Amygdala (tissue), 56 donors: ENCODE measurements at regions not wholly inside any gene's neighbourhood (a gene's known extent, or its start where the extent isn't known, plus 50 kb on each side); places are given as distances from the start of the nearest gene placed in this dataset.
A peak's percentile ranks its signal among the peaks of the same experiment; 100 is the strongest.

Source experiments
- DNase-seq, 56 donors: peaks; one replicate each; lab custom pipeline; 2025; lab: John Stamatoyannopoulos, UW

DNA sequence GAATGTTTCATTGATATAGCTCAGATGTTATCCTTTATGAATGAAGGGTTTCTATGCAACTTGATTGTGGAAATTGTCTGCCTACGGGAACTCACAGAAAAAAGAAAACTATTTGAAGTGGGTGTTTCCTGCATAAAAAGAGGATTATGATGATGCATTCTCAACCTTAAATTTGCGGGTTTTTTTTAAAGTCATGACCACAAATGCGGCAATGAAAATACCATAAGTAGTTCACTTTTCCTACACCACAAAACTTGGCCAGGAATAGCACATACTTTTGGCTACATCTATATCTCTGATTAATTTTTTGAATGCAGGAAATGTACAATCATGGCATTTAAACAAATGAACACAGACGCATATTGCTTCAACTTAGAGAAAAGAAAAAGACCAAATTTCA is 754.7 kb downstream of the DTWD2 start:
- DNase-seq = no peak

DNA sequence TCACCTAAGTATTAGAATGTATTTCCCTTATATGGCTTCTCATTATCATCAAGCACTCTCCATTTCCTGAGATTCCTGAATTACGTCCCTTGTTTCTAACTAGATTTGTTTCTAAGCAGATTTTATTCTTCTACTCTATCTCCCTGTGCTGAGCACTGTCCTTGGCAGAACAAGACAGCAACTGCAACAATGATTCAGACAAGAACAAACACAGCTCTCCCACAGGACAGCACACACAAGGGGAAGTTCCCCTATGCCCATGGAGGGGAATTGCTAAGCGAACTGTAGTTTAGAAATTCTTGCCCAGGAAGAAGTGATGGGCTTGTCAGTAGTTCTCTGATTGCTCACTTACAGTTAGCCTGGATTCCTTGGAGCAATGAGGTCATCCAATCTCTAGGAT is 759.9 kb downstream of the DTWD2 start:
- no peak for DNase-seq

DNA sequence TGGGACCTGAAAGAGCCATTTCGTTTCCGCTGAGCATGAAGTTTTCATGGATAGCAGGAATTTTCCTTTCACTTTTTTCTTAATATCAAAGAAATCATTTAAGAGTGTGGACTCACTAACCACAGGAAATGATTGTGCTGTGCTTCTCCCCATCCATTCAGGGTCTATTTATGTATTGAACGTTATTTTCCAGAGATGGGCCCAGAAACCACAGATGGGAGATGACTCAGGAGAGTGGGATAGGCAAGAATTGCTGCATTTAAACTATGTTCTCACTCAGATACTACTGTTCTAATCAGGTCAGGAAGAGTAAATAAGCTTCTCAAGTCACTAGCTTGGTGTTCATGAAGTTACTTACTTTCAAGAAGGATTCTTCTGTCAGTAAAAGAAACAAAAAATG is 763.8 kb downstream of the DTWD2 start:
- peak in 2 of 56 donors; percentile 9 to 14 for DNase-seq

DNA sequence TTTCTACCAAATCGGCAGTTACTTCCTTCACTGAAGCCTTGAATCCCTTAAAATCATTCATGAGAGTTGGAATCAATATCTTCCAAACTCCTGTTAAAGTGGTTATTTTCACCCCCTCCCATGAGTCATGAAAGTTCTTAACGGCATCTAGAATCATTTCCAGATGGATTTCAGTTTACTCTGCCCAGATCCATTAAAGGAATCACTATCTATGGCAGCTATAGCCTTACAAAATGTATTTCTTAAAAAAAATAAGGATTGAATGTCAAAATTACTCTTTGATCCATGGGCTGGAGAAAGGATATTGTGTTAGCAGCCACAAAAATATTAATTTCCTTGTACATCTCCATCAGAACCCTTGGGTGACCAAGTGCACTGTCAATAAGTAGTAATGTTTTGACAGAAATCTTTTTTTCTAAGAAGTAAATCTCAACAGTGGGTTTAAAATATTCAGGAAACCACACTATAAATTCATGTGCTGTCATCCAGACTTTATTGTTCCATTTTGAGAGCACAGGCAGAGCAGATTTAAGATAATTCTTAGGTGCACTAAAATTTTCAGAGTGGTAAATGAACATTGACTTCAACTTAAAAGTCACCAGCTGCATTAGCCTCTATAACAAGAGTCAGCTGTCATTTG is 767.7 kb downstream of the DTWD2 start:
- no peak for DNase-seq

DNA sequence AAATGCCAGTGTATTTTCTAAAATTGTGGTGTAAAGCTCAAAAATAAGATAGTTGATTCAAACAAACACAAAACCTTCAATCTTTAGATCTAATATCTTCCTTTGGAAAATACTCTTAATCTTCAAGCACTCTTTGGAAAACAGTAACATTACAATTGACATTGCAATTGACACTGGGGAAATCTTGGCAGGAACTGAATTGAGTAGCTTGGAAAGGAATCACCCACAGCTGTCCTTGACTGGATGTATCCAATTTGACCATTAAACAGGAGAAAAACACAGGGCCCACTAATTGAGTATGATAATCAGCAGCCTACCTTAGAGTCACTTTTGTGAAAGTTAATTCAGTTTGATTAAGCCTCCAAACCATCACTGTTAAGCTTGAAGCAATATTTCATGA is 776.7 kb downstream of the DTWD2 start:
- DNase-seq = no peak

DNA sequence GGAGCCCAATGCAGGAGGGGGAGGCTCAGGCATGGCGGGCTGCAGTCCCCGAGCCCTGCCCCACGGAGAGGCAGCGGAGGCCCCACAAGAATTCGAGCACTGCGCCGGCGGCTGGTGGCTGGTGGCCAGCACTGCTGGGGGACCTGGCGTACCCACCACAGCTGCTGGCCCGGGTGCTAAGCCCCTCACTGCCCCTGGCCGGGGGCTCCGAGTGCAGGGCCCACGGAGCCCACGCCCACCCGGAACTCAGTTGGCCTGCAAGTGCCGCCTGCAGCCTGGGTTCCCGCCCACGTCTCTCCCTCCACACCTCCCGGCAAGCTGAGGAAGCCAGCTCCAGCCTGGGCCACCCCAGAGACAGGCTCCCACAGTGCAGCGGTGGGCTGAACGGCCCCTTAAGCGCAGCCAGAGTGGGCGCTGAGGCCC is 780.3 kb downstream of the DTWD2 start:
- DNase-seq = no peak

DNA sequence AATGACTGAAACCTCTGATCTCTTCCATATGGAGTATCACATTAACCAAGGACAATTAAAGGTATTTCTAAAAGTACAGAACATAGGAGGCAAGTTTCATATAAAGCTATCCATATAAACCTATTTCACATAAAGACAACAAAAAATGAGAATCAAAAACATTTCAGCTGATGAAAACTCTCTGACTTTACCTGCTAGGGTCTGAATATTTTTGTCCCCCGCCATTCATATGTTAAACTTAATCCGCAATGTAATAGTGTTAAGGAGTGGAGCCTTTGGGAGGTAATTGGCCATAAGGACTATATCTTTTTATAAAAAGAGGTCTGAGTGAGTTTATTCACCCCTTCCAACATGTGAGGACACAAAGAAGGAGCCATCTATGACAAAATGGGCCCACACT is 788.5 kb downstream of the DTWD2 start:
- no peak for DNase-seq

DNA sequence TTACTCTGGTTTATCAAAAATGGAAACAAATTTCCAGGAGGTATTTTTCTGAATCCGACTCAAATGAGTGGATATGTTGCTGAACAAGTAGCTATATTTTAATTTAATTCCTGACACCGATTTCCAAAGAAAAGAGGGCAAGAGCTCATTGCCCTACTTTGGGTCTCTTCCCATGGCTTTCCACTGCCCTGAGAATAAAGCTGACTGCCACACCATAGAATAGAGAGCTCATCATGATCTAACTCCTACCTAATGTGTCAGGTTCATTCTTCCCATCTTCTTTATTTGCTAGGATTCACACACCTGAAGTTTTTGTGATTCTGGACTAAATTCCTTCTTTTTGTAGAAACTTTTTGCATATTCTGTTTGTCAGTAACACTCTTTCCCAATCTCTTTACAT is 792.1 kb downstream of the DTWD2 start:
- DNase-seq = no peak

DNA sequence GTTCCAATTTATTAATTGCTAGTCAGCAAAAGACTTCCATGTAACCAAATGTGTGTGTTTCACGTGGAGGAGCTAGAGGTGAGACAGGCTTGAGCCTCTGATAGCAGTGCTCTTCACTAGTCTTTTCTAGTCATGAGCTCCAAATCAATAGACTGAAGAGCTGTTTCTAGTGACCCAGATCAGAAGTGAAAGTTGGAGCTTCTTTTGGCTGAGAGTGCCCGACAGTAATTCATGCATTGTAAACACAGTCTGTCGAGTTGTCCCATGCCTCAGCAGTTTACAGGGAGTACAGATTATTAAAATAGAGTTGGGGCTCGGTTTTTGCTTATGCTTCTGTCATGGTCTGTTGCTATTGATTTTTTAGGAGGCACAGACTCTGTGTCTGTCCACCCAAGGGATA is 793.1 kb downstream of the DTWD2 start:
- no peak for DNase-seq

DNA sequence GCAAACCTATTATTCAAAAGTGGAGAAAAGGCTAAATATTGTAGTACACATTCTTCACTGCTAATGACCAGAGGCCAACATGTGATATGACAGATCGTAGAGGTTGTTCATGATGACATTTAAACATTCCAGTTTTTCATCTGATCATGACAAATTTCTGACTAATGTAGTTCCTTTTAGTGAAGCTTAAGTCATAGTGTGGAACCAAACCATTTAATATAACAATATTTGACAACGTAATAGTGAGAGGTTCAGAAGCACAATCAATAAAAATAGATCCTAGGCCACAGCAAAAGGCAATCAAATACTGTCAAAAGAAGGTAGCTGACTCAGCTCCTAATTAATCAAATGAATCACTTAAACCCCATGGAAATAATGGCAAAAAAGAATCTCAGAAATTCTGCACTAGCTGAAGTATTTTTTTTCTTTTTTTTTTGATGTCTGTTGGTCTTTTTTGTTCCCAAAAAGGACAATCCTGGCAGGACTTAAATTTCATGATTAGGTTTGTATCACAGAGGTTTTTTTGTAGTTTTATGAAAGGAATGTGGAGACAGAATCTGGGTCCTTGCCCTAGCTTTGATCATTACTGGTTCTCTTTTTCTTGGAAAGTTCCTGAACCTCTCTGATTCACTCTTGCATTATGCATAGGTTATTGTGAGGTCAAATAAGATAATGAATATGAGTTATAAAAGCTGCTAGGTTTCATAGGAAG is 795.0 kb downstream of the DTWD2 start:
- no peak for DNase-seq

DNA sequence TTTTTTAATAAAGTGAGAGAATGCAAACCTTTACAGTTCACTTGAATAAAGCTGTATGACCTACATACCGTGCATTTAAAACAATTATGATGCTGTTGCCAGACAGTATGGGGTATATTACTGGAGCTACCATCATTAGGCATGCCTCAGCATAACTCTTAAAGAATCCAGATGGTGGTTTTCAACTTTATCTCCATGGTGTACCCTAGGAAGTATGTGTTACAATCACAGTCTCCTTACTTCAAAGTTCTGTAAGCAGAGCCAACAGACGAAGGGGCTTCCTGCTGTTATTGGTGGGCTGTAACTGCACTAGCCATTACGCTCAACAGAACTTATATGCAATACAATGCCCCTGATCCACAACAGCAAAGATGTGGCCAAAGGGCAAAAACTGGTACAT is 803.3 kb downstream of the DTWD2 start:
- DNase-seq = no peak

DNA sequence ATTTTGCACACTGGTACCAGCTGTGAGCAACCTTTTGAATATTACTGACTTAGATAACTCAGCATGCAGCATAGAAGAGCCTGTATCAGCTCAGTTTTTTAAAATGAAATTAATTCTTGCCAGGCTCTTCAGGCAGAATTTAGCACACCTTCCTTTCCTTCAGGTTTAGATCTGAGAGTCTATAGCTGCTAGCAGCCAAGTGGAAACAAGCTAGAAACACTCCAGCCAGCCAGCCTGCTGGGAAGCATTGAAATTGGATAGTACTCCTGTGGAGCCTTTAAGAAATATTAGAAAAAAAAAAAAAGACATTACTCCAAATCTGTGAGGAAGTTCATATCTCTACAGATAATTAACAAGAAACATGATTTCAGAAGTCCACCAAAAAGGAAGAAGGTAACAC is 812.2 kb downstream of the DTWD2 start:
- DNase-seq = no peak

DNA sequence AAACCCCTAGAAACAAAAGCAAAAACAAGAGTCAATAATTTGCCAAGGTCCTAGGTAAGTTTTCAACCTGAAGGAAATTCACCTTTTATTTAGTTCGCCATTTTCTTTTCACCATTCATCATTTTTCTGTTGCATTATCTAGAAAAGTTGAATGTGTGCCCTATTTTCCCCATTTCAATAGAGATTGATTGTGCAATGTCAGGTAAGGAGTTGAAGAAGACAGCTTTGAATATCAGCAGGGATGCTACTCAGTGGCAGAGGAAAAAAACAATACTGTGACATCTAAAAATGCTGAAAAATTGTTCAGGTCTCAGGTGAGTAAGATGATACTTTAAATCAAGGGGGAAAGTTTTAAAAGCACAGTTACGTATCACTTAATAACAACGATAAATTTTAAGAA is 813.7 kb downstream of the DTWD2 start:
- no peak for DNase-seq

DNA sequence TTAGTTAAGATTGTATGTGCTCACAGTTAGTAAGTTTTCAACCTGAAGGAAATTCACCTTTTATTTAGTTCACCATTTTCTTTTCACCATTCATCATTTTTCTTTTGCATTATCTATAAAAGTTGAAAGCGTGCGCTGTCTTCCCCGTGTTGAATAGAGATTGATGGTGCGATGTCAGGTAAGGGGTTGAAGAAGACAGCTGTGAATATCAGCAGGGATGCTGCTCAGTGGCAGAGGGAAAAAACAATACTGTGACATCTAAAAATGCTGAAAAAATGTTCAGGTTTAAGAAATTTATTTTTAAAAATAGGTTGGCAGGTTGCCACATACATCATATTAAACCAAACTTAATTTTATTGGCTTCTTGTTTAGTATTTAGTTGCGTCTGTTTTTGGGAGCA is 815.0 kb downstream of the DTWD2 start:
- no peak for DNase-seq

DNA sequence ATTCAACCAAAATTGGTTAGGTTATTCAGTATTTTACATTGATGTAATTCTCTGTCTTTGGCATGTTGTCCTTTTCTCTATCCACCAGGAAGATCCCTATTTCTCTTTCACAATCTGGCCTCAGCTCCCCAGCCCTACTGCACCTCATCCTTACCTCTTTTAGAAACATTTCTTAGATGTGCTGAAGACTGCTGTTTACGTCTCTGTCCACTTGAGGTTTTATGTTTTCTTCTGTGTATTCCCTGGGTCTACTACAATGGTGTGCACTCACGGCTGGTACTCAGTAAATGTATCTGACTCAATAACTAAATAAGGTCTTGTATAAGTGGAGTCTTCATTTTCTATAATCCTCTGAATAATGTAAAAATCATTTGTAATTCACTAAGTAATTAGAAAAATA is 822.7 kb downstream of the DTWD2 start:
- no peak for DNase-seq

DNA sequence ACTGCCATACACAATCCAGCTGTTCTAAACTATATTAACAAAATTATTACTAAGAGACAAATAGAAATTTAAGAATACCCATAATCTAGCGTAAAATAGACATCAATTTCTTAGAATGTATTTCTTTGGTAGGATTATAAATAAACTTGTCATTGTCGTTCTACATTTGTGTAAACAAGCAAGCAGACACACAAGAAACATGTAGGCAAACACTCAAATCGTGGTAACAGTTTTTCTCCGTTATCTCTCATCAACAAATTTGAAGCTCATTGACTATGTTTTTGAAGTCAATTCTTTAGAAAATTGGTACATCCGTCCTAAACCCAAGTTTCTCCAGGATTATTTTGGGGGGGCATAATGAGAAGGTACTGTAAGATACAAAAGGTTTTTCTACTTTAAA is 832.2 kb downstream of the DTWD2 start:
- DNase-seq = no peak

DNA sequence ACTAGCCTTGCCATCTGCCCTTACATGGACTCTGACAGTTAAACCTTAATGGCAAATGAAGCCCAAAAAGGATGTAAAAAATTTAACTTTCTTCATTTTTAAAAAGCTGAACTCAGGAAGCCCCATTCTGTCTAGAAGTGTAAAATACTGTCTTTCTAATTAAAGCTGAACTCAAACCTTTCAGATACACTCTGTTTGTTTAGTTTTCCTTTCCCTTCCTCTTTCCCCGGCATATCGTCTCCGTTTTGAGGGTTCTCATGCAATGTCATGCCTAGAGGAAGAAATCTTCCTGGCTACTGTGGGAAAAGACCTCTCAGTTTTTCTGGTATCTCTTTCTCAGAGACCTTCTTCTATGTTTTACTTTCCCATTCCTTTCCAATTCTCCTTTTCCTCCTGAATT is 841.5 kb downstream of the DTWD2 start:
- no peak for DNase-seq

DNA sequence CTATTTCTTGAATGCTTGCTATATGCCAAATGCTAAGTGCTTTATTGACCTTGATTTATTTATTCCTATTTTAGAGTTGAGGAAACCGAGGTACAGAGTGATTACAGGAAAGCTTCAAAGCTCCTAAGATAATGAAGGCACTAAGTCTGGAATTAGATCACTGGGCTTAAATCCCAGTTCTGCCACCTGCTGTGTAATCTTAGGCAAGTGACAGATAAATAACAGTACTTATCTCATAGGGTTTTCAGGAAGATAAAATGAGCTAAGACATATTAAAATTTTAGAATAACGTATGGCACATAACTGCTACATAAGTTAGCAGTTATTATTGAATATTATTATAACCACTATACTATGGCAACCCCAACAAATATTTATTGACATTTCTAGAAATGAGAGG is 843.8 kb downstream of the DTWD2 start:
- no peak for DNase-seq

DNA sequence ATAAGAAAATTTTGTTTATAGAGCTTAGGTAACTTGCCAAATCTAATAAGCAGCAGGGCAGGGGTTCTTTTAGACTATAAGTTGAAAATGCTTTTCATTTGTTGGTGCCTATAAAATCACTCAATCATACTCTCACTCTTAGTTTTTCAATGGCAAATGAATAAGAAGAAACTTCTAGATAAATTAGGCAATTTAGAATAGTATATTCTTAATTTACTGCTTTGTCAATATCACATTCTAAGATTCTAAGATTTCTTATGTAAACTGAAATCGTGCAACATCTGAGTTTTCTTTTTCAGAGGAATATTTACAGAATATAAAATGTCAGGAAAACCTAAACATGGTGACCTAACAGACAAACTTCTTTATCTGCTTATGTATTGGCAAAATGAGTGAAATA is 849.0 kb downstream of the DTWD2 start:
- no peak for DNase-seq

DNA sequence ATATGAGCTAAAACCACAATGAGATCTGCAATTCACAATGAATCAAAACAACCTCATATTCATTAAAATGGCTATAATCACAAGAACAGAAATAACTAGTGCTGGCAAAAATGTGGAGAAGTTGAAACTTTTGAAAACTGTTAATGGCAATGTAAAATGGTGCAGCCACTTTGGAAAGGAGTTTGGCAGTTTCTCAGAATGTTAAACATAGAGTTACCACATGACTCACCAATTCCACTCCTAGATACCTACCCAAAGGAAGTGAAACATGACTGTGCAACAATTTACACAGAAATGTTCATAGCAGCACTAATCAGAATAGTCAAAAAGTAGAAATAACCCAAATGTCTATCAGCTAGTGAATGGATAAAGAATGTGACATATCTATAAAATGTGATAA is 862.2 kb downstream of the DTWD2 start:
- DNase-seq = no peak

DNA sequence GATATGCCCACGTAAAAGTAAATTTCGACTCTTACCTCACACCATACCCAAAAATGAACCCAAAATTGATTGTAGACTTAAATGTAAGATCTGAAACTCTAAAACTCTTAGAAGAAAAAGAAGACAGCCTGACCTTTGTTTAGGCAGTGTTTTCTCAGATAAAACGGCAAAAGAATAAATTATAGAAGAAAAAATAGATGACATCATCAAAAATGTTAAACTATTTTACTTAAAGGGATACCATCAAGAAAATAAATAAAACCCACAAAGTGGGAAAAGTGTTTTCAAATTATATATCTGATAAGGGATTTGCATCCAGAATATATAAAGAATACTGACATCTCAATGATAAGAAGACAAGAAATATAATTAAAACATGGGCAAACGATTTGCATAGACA is 862.7 kb downstream of the DTWD2 start:
- no peak for DNase-seq

DNA sequence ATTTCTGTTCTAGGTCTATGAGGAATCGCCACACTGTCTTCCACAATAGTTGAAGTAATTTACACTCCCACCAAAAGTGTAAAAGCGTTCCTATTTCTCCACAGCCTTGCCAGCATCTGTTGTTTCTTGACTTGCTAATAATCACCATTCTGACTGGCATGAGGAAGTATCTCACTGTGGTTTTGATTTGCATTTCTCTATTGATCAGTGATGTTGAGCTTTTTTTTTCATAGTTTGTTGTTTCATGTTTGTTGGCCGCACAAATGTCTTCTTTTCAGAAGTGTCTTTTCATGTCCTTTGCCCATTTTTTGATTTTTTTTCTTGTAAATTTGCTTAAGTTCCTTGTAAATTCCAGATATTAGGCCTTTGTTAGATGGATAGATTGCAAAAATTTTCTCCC is 867.1 kb downstream of the DTWD2 start:
- DNase-seq = no peak

DNA sequence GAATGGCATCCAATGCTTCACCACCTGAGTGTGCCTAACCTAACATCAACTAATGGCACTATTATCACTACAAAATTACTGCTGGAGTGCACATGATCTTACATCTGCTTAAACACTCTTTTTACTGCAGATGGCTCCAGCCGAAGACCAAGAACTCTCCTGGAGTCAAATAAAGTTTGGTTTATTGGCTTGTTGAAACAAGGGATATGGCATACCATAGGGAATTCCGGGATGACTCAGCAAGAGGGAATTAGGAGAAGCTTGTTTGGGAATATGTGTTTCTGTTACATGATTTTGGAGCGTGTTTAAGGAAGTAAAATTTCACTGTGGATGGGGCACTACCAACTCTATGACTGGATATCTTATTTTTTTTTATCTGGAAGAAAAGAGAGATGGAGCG is 872.6 kb downstream of the DTWD2 start:
- no peak for DNase-seq
